GM12878 (cell line): ENCODE measurements at regions not wholly inside any gene's neighbourhood (a gene's known extent, or its start where the extent isn't known, plus 50 kb on each side); places are given as distances from the start of the nearest gene placed in this dataset.

Experiments used
- ATAC-seq: fragments of 200-7000 bp; cut with Tn5 transposase; 3 replicates; pipeline ENCODE4 v1.9.1; 2020; ENCODE audit warnings: mild to moderate bottlenecking, moderate library complexity
- BruUV-seq: library from RNA; stranded (reverse); fragments of 400-500 nt; replicated peaks from 2 replicates; lab custom pipeline; 2021; lab: Mats Ljungman, UMichigan
- CTCF ChIA-PET: fragments of 300-600 bp; sonication (Branson Sonifier 250); formaldehyde crosslinking; extraction: SDS; loops from one replicate; lab custom pipeline; 2021; ENCODE audit warnings: inconsistent platforms; lab: Yijun Ruan, JAX
- POLR2A ChIA-PET: fragments of 350-600 bp; formaldehyde crosslinking; extraction: SDS; loops from one replicate; lab custom pipeline; 2021; ENCODE audit warnings: inconsistent platforms; lab: Charles Lee
- RAD21 ChIA-PET: fragments of 300-600 bp; sonication (Branson Sonifier 250); formaldehyde crosslinking; loops from one replicate; lab custom pipeline; 2023; ENCODE audit warnings: antibody characterized with exemption; ENCODE audit not compliant: unreplicated experiment; lab: Charles Lee
- SMC1A ChIA-PET: fragments of 300-600 bp; sonication (Branson Sonifier 250); formaldehyde crosslinking; loops from one replicate; lab custom pipeline; 2023; ENCODE audit not compliant: unreplicated experiment, uncharacterized antibody; lab: Charles Lee
- DNase-seq: peaks from one replicate; pipeline ENCODE4 v3.0.0-alpha.2; 2011; ENCODE audit warnings: low read depth, low spot score
- FAIRE-seq: peaks from 3 replicates; lab custom pipeline; 2011; peaks lifted over from hg19 to GRCh38; lab: Jason Lieb, UNC
- H2AFZ ChIP-seq: 2 replicates; pipeline ENCODE4 v1.6.0; 2011; ENCODE audit warnings: low read depth, low read length, control low read depth; ENCODE audit not compliant: control insufficient read depth
- H3K27ac ChIP-seq: 2 replicates; pipeline ENCODE4 v1.5.1; 2011; ENCODE audit warnings: control low read depth; ENCODE audit not compliant: control insufficient read depth, insufficient read depth
- H3K27me3 ChIP-seq, 2 experiments: replicated peaks in 1 of 2; 2 replicates each; pipeline versions ENCODE4 v1.6.0 to v1.6.1; 2011; ENCODE audit warnings: low read length in 1 of 2; ENCODE audit not compliant: control insufficient read depth in 2 of 2, insufficient read depth in 2 of 2
- H3K36me3 ChIP-seq, 2 experiments: 2 replicates each; pipeline ENCODE4 v1.5.1; 2011; ENCODE audit warnings: low read length in 1 of 2; ENCODE audit not compliant: control insufficient read depth in 2 of 2, insufficient read depth in 2 of 2
- H3K4me1 ChIP-seq: 2 replicates; pipeline ENCODE4 v1.6.1; 2011; ENCODE audit warnings: mild to moderate bottlenecking, low read length, moderate library complexity, mixed read lengths; ENCODE audit not compliant: control insufficient read depth, insufficient read depth
- H3K4me2 ChIP-seq: 2 replicates; pipeline ENCODE4 v1.6.0; 2011; ENCODE audit warnings: control low read depth; ENCODE audit not compliant: control insufficient read depth, insufficient read depth
- H3K4me3 ChIP-seq: fragments of 200-600 bp; sonication (generic); 2 replicates; pipeline ENCODE4 v1.5.1; 2016
- H3K79me2 ChIP-seq: 2 replicates; pipeline ENCODE4 v1.6.0; 2011; ENCODE audit warnings: low read length; ENCODE audit not compliant: control insufficient read depth, insufficient read depth
- H3K9ac ChIP-seq: 2 replicates; pipeline ENCODE4 v1.8.0; 2011; ENCODE audit warnings: low read length, control low read depth, mixed read lengths; ENCODE audit not compliant: control insufficient read depth, insufficient read depth
- H3K9me3 ChIP-seq: replicated peaks from 3 replicates; pipeline ENCODE4 v1.5.1; 2011; ENCODE audit warnings: mild to moderate bottlenecking, low read length; ENCODE audit not compliant: control insufficient read depth, insufficient read depth
- H4K20me1 ChIP-seq: 2 replicates; pipeline ENCODE4 v1.6.0; 2011; ENCODE audit not compliant: control insufficient read depth, insufficient read depth
- ASH2L ChIP-seq: fragments of 300-600, 200-600 bp; sonication (generic); IDR thresholded peaks from 2 replicates; pipeline ENCODE4 v1.6.1; 2017; ENCODE audit warnings: low read depth, mild to moderate bottlenecking, borderline replicate concordance
- ATF3 ChIP-seq: IDR thresholded peaks from 2 replicates; pipeline ENCODE4 v1.6.1; 2011; ENCODE audit warnings: low read depth, mild to moderate bottlenecking, low read length, moderate library complexity, borderline replicate concordance; ENCODE audit errors: extremely low read depth
- CHD4 ChIP-seq: fragments of 200-600 bp; sonication (generic); IDR thresholded peaks from 2 replicates; pipeline ENCODE4 v1.6.1; 2016; ENCODE audit warnings: mild to moderate bottlenecking
- GABPA ChIP-seq: IDR thresholded peaks from 2 replicates; pipeline ENCODE4 v1.6.1; 2014; ENCODE audit warnings: antibody characterized with exemption, low read depth, mild to moderate bottlenecking, inconsistent platforms
- IKZF2 ChIP-seq, 2 experiments: fragments of 450-650 bp; IDR thresholded peaks; 2 replicates each; pipeline ENCODE4 v1.6.1; 2017; ENCODE audit warnings: mild to moderate bottlenecking in 2 of 2, moderate library complexity in 2 of 2
- MTA2 ChIP-seq: fragments of 450-650 bp; IDR thresholded peaks from 2 replicates; pipeline ENCODE4 v1.6.1; 2016; ENCODE audit warnings: low read depth, mild to moderate bottlenecking, moderate library complexity
- MYB ChIP-seq: fragments of 150-350 bp; IDR thresholded peaks from 2 replicates; pipeline ENCODE4 v1.6.1; 2014; ENCODE audit warnings: mild to moderate bottlenecking, low read depth, low read length, borderline replicate concordance
- NFYA ChIP-seq: IDR thresholded peaks from 2 replicates; pipeline ENCODE4 v1.6.1; 2011; ENCODE audit warnings: low read depth, mild to moderate bottlenecking, low read length, improper control_type of control experiment, borderline replicate concordance
- NRF1 ChIP-seq: conservative IDR thresholded peaks from 2 replicates; pipeline ENCODE4 v1.6.1; 2011; ENCODE audit warnings: mild to moderate bottlenecking, low read depth, low read length, improper control_type of control experiment
- RBBP5 ChIP-seq: fragments of 200-600 bp; sonication (generic); conservative IDR thresholded peaks from 2 replicates; pipeline ENCODE4 v1.6.1; 2016
- SREBF1 ChIP-seq: IDR thresholded peaks from 2 replicates; pipeline ENCODE4 v1.6.1; 2012; ENCODE audit warnings: mild to moderate bottlenecking, low read length
- SUPT20H ChIP-seq: IDR thresholded peaks from 2 replicates; pipeline ENCODE4 v1.6.1; 2011; ENCODE audit warnings: low read depth, mild to moderate bottlenecking, low read length, moderate library complexity, borderline replicate concordance; ENCODE audit not compliant: control insufficient read depth
- ZBTB40 ChIP-seq: fragments of 450-650 bp; IDR thresholded peaks from 2 replicates; pipeline ENCODE4 v1.6.1; 2016; ENCODE audit warnings: mild to moderate bottlenecking, moderate library complexity, borderline replicate concordance
- ZNF622 ChIP-seq: fragments of 450-650 bp; IDR thresholded peaks from 2 replicates; pipeline ENCODE4 v1.6.1; 2017; ENCODE audit warnings: mild to moderate bottlenecking, inconsistent platforms
- WGBS: methylation state at CpG from one replicate; pipeline ENCODE4 v1.1.6; 2016; ENCODE audit warnings: low lambda C conversion rate; ENCODE audit not compliant: insufficient replicate concordance, insufficient coverage; ENCODE audit errors: missing lambda C conversion rate; 5-methylcytosine and 5-hydroxymethylcytosine counted together
- in situ Hi-C: fragments of 300-500 bp; cut with MboI; formaldehyde crosslinking; loops from 9 replicates; pipeline ENCODE4 v1.14.3; 2018; ENCODE audit warnings: mixed read lengths
- intact Hi-C: fragments of 100-400 bp; cut with micrococcal nuclease; formaldehyde crosslinking; loops from one replicate; pipeline ENCODE4 v1.14.2; 2022; ENCODE audit not compliant: unreplicated experiment
- TF ChIP-seq, protein P1 (sequence below): fragments of 450-650 bp; formaldehyde crosslinking; IDR thresholded peaks from 2 replicates; pipeline ENCODE4 v1.4.0; 2020; ENCODE audit warnings: mild to moderate bottlenecking, moderate library complexity

DNA sequence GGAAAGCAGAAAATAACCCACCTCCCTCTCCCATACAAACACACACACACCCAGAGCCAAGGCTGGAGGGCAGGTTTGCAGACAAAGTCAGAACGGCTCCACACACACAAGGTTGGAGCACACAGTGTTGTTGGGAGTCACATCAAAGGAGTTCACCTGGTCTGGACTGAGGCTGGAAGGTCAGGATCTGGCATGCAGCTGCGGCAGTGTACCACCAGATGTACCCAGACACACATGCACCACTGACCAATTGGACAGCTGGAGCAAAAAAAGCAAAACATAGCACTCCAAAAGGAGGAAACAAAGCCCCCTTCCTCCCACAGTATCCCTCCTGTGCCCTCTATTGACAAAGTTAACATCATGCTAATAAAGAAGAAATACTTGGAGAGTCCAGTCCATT lies 94.6 kb upstream of the KIF2A start (continued):
- TF ChIP-seq SREBF1: no peak
- no peak for TF ChIP-seq CHD4
- TF ChIP-seq ATF3: no peak
- TF ChIP-seq ZNF622: no peak
- no peak for TF ChIP-seq ZBTB40

GRCh38 chr5:62212648-62213047 lies 93.4 kb upstream of the KIF2A start:
- intact Hi-C loops (no loop called here), in situ Hi-C loops (loop anchor here (10.0 to 25.0 kb wide), 2 partner anchors 142 to 575 kb away; no protein-coding TSS in a partner anchor)
- Histone ChIP-seq H3K79me2 (no peaks in the 10 kb centered on the region), H3K4me2 (no peak overlapping the region), H4K20me1 (no peaks in the 10 kb centered on the region), H3K27ac (no peak overlapping the region), H3K9ac (no peak overlapping the region), H3K27me3 (no peaks in the 10 kb centered on the region; a peak in 1 of 4 replicates), H2AFZ (no peak overlapping the region), H3K4me1 (no peaks in the 10 kb centered on the region), H3K4me3 (no peak overlapping the region), H3K36me3 (no peaks in the 10 kb centered on the region), H3K9me3 (no peaks in the 10 kb centered on the region)
- ChIA-PET POLR2A (no interaction called here), SMC1A (no interaction called here), RAD21 (no interaction called here), CTCF (no interaction called here)
- no peak for DNase-seq
- no peak for FAIRE-seq
- 63% methylated on average over 3 of the region's 3 CpGs for WGBS
- ATAC-seq: no peak
- BruUV-seq: no TSS peak
- TF ChIP-seq, protein P1, sequence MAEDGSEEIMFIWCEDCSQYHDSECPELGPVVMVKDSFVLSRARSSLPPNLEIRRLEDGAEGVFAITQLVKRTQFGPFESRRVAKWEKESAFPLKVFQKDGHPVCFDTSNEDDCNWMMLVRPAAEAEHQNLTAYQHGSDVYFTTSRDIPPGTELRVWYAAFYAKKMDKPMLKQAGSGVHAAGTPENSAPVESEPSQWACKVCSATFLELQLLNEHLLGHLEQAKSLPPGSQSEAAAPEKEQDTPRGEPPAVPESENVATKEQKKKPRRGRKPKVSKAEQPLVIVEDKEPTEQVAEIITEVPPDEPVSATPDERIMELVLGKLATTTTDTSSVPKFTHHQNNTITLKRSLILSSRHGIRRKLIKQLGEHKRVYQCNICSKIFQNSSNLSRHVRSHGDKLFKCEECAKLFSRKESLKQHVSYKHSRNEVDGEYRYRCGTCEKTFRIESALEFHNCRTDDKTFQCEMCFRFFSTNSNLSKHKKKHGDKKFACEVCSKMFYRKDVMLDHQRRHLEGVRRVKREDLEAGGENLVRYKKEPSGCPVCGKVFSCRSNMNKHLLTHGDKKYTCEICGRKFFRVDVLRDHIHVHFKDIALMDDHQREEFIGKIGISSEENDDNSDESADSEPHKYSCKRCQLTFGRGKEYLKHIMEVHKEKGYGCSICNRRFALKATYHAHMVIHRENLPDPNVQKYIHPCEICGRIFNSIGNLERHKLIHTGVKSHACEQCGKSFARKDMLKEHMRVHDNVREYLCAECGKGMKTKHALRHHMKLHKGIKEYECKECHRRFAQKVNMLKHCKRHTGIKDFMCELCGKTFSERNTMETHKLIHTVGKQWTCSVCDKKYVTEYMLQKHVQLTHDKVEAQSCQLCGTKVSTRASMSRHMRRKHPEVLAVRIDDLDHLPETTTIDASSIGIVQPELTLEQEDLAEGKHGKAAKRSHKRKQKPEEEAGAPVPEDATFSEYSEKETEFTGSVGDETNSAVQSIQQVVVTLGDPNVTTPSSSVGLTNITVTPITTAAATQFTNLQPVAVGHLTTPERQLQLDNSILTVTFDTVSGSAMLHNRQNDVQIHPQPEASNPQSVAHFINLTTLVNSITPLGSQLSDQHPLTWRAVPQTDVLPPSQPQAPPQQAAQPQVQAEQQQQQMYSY: no peak
- TF ChIP-seq RBBP5 (no peak), MYB (no peak), SUPT20H (no peak), IKZF2 (IDR thresholded peaks at IDR 0.05) (no peak), GABPA (no peak), NRF1 (no peak), NFYA (no peak), ASH2L (no peak), MTA2 (no peak)
